Lung (tissue), 11 donors: ENCODE measurements at regions not wholly inside any gene's neighbourhood (a gene's known extent, or its start where the extent isn't known, plus 50 kb on each side); places are given as distances from the start of the nearest gene placed in this dataset.

Source experiments
- ATAC-seq: fragments of 200-7000 bp; cut with Tn5 transposase; one replicate; pipeline ENCODE4 v1.9.1; 2020; ENCODE audit warnings: moderate number of reproducible peaks; ENCODE audit not compliant: insufficient read depth, low FRiP score
- DNase-seq, 3 donors: peaks; one replicate each; pipeline ENCODE4 v3.0.0-alpha.2; 2013 to 2017
- H3K27ac ChIP-seq, 2 donors: one replicate each; pipeline ENCODE4 v1.5.1; 2013; ENCODE audit warnings: mild to moderate bottlenecking in 2 of 2, moderate library complexity in 2 of 2, control low read depth in 1 of 2, inconsistent platforms in 1 of 2, low read depth in 1 of 2, low read length in 1 of 2
- H3K27me3 ChIP-seq, 3 donors: one replicate each; pipeline ENCODE4 v1.5.1; 2013; ENCODE audit warnings: low read length in 2 of 3; ENCODE audit not compliant: control insufficient read depth in 3 of 3, insufficient read depth in 3 of 3
- H3K36me3 ChIP-seq, 4 donors: one replicate each; pipeline ENCODE4 v1.5.1; 2013; ENCODE audit warnings: low read length in 4 of 4, mild to moderate bottlenecking in 1 of 4, moderate library complexity in 1 of 4; ENCODE audit not compliant: control insufficient read depth in 4 of 4, insufficient read depth in 4 of 4
- H3K4me1 ChIP-seq, 5 donors: one replicate each; pipeline ENCODE4 v1.5.1; 2013; ENCODE audit warnings: low read length in 5 of 5, mild to moderate bottlenecking in 2 of 5, moderate library complexity in 1 of 5; ENCODE audit not compliant: control insufficient read depth in 5 of 5, insufficient read depth in 5 of 5
- H3K4me3 ChIP-seq: one replicate; pipeline ENCODE4 v1.5.1; 2013; ENCODE audit warnings: mild to moderate bottlenecking, control low read depth, moderate library complexity
- H3K9ac ChIP-seq, 2 donors: one replicate each; pipeline ENCODE4 v1.5.1; 2013; ENCODE audit warnings: low read length in 2 of 2, control low read depth in 1 of 2; ENCODE audit not compliant: insufficient read depth in 1 of 2
- H3K9me3 ChIP-seq, 4 donors: one replicate each; pipeline ENCODE4 v1.5.1; 2013; ENCODE audit warnings: low read length in 3 of 4, mild to moderate bottlenecking in 1 of 4, moderate library complexity in 1 of 4; ENCODE audit not compliant: control insufficient read depth in 4 of 4, insufficient read depth in 3 of 4
- WGBS, 2 donors: extraction: QIAGEN DNeasy Blood & Tissue Kit; methylation state at CpG; one replicate each; pipeline ENCODE4 v1.1.7; 2013; 5-methylcytosine and 5-hydroxymethylcytosine counted together
- TF ChIP-seq, protein P1 (sequence below): IDR thresholded peaks from 2 replicates; pipeline ENCODE4 v1.5.1; 2012; ENCODE audit warnings: mild to moderate bottlenecking; ENCODE audit errors: control extremely low read depth, extremely low read depth
- donor health status: control.
- donor health status: control.
- donor health status: Bipolar disorder and iron deficiency.
- donor health status: healthy.
- donor health status: DM: yes; HTN: yes; CAD: no.

DNA sequence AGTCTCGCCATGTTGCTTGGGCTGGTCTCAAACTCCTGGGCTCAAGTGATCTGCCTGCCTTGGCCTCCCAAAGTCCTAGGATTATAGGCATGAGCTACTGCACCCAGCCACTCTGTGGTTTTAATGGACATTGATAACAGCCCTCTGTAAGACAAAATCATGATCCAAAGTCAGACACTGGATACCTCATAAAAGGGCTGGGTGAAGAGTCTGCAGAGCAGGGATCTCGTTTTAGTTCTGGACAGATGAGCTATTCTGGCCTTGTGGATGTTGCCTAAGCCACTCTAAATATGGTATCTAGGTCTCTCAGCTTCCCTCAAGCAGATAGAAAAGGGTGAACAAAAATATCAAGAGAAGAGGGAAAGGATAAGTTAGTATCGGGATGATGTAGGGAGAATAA lies 133.4 kb upstream of the OSMR start:
- WGBS, 2 donors = 88 to 95% methylated on average over 3 of the region's 3 CpGs
- Histone ChIP-seq H3K9ac (no peak overlapping the region), H3K36me3 (no peaks in the 10 kb centered on the region), H3K9me3 (no peaks in the 10 kb centered on the region), H3K4me3 (no peak overlapping the region), H3K27ac (no peak overlapping the region), H3K27me3 (no peaks in the 10 kb centered on the region), H3K4me1 (peaks cover 0 to 42% (median 10%) of the 10 kb centered on the region in 5 donors)
- DNase-seq = no peak
- TF ChIP-seq, protein P1, sequence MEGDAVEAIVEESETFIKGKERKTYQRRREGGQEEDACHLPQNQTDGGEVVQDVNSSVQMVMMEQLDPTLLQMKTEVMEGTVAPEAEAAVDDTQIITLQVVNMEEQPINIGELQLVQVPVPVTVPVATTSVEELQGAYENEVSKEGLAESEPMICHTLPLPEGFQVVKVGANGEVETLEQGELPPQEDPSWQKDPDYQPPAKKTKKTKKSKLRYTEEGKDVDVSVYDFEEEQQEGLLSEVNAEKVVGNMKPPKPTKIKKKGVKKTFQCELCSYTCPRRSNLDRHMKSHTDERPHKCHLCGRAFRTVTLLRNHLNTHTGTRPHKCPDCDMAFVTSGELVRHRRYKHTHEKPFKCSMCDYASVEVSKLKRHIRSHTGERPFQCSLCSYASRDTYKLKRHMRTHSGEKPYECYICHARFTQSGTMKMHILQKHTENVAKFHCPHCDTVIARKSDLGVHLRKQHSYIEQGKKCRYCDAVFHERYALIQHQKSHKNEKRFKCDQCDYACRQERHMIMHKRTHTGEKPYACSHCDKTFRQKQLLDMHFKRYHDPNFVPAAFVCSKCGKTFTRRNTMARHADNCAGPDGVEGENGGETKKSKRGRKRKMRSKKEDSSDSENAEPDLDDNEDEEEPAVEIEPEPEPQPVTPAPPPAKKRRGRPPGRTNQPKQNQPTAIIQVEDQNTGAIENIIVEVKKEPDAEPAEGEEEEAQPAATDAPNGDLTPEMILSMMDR = no peak
- ATAC-seq = no peak

DNA sequence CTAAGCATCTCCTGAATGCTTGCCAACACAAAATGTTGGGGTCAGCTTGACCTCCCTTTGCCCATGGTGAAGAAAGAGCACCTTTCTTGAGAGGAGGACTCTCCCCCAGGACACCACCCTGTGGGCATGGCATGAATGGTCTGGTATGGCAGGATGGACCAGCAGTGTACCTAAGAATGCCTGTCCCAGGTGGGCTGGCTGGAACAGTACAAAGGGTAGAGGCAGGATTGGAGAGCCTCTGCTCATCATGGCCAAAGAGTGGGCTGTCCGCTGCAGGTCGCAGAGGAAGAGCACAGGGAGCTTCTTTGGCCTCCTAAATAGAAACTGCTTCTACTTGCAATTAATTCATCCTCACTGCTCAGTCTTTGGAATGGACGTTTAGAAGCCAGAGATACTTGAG lies 131.6 kb upstream of the OSMR start:
- H3K27ac ChIP-seq = no peak overlapping the region
- H3K9ac ChIP-seq = no peak overlapping the region
- H3K27me3 ChIP-seq = no peaks in the 10 kb centered on the region
- H3K4me1 ChIP-seq = peaks cover 0 to 38% (median 10%) of the 10 kb centered on the region in 5 donors
- no peaks in the 10 kb centered on the region for H3K36me3 ChIP-seq
- no peak overlapping the region for H3K4me3 ChIP-seq
- DNase-seq = no peak
- H3K9me3 ChIP-seq = no peaks in the 10 kb centered on the region
- WGBS, 2 donors = 87 to 91% methylated on average over 3 of the region's 3 CpGs
- no peak for ATAC-seq
- TF ChIP-seq, protein P1 = no peak

DNA sequence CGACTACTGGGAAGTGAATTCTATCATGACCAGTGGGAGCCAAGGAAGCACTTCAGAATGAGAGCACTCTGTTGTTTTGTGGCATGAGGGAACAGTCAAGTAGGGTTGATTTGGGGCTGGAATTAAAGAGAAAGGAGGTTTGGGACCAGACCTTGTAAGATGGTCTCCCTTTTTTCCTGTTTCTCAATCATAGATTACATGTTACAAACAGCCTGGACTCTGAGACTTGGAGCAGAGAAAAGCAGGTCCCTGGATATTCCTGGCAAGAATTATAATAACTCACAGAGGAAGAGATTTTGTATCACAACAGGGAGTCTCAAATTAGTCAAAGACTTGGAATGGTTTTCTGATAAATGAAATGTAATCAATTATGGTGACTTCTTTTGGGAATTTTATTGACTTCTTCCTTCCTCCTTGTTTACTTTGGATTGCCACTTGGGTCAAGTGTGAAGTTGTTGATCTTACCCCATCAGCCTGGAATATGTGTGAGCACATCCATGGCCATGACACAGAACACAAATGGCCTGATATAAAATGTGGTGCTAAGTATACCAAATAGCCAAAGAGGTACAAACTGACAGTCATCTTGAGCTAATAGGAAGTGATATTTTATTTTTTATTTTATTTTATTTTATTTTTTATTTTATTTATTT lies 131.0 kb upstream of the OSMR start:
- DNase-seq (no peak), ATAC-seq (no peak)
- Histone ChIP-seq H3K27ac (no peak overlapping the region), H3K4me3 (no peak overlapping the region), H3K36me3 (no peaks in the 10 kb centered on the region), H3K9me3 (no peaks in the 10 kb centered on the region), H3K9ac (no peak overlapping the region), H3K27me3 (no peaks in the 10 kb centered on the region), H3K4me1 (peaks cover 0 to 38% (median 8%) of the 10 kb centered on the region in 5 donors)
- WGBS, 2 donors = 54 to 63% methylated on average over 1 of the region's 1 CpG
- TF ChIP-seq, protein P1 = no peak

DNA sequence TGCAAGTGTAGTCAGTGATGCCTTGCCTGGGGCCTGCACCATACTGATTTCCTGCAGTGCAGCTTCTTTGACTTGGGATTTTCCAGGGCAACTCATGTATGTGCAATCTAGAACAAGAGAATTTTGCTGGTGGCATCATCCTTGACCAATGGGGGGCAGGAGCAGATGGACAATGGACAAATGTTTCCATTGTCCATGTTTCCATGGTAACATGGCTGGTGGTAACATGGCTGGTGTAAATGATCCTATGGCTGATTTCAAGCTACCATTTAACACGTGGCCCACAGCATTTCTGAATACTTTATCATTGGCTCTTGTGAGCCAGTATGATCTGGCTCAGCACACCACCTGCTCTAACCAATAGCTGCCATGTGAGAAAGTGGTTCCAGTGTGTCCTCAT lies 130.1 kb upstream of the OSMR start:
- no peaks in the 10 kb centered on the region for H3K9me3 ChIP-seq
- H3K9ac ChIP-seq = no peak overlapping the region
- 83 to 96% methylated on average over 1 of the region's 1 CpG for WGBS, 2 donors
- no peaks in the 10 kb centered on the region for H3K36me3 ChIP-seq
- no peak overlapping the region for H3K27ac ChIP-seq
- no peak overlapping the region for H3K4me3 ChIP-seq
- H3K27me3 ChIP-seq = no peaks in the 10 kb centered on the region
- no peak for DNase-seq
- ATAC-seq = no peak
- peaks cover 0 to 30% (median 8%) of the 10 kb centered on the region in 5 donors for H3K4me1 ChIP-seq
- TF ChIP-seq, protein P1 = no peak
